GM21360 (cell line): ENCODE measurements at regions not wholly inside any gene's neighbourhood (a gene's known extent, or its start where the extent isn't known, plus 50 kb on each side); places are given as distances from the start of the nearest gene placed in this dataset.

Source experiments
- ATAC-seq: cut with Tn5 transposase; IDR thresholded peaks from one replicate; pipeline ENCODE4 v1.9.1; 2021; ENCODE audit warnings: mild to moderate bottlenecking, moderate library complexity; ENCODE audit not compliant: unreplicated experiment

DNA sequence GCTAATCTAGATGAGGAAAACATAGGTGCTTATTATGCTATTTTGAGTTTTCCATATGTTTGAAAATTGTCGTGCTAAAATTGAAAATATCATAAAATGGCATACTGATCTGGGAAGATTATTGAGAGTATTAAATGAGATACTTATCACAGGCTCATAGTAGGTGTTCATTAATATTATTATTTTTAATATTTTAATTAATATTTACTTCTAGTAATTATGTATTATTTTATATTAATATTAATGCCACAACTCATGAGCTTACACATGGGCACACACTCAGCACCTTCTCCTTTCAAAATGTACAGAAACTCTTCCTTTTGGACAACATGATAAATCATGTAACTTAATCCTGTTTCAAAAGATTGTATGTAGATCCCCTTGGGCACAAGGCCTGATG is 223.6 kb downstream of the RAB28 start:
- ATAC-seq: no peak

DNA sequence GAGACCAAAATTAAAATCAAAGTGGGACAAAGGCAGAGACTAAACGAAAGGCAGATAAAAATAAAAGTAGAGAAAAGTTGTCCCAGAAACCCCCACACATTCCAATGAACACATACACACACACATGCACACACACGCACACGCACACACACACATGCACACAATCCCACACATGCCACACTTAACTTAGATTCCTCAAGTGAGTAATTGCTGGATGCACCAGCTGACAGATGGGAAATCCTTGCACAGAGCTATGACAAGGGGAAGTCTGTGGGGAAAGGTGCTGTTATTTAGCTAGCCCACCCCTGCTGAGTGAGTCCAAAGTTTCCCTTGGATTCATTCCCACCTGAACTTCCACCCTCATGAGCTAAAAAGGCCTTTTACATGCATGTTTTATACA is 233.9 kb downstream of the RAB28 start:
- no peak for ATAC-seq

DNA sequence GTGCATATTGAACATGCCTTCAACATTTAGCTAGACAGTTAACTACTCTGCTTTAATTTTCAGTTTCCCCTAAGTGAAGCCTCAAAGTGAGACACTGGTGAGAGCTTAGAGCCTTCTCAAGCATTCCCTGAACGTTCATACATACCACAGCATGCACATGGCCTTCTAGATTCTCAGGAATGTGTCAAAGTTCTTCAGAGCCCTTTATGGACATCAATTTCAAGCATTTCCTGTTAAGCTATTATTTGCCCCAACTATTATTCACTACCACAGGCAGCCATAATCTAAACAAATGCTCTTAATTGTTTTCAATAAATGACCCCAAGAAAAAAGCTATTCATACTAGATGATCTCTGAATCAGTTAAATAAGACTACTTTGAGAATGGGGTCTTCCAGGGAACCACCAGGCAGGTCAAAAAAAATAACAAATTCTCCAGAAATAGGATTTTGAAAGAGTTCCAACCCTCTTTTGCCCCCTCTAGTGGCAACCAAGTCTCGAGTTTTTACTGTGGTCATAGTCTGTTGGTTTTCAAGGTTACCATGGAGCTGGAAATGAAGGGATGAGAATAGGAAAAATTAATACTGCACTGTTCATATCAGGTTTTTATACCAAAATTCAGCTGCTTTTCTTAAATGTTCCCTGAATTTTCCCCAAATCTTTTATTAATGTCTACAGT is 235.4 kb downstream of the RAB28 start:
- ATAC-seq: no peak

DNA sequence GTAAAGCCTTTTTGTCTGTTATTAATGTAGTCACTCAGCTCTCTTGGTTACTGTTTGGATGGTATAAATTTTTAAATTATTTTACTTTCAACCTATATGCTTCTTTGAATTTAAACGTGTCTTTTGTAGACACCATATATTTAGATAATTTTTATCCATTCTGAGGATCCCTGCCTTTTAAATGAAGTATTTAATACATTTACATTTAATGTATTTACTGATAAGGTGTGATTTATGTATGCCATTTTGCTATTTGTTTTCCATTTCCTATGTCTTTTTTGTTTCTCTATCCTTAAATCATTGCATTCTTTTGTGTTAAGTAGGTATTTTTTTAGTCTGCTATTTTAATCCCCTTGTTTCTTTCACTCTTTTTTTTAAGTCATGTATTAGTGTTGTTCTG is 238.0 kb downstream of the RAB28 start:
- ATAC-seq: no peak

DNA sequence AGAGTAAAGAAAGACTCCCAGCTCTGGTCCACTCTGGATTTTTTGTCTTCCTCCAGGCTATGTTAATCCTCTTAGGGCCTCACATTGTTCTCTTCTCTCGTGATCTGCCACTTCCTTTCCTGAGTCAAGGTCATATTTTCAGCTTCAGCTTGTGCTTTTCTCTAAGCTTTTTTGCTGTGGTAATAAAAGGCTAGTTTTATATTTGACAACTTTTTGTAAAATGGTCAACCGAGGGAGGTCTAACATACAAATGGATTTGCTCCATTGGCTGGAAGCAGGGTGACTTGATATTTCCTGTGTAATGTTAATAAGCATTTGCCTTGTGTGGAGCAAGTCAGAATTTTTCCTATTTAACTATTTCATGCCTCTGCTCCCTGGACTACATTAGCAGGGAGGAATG is 239.7 kb downstream of the RAB28 start:
- ATAC-seq: no peak

DNA sequence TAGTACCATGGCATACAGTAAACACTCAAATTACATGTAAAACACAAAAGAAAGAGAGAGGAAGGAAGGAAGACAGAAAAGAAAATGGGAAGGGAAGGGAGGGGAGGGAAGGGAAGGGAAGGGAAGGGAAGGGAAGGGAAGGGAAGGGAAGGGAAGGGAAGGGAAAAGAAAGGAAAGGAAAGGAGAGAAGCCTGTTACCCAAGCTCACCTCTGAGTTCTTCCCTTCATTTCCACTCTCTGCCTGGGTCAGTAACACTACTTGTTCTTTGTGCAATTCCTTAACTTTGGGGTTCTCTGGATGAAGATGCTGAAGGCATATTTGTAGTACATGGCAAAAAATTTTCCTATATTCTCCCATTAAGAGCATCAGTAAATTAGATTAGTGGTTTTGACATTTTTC is 241.0 kb downstream of the RAB28 start:
- ATAC-seq: no peak

DNA sequence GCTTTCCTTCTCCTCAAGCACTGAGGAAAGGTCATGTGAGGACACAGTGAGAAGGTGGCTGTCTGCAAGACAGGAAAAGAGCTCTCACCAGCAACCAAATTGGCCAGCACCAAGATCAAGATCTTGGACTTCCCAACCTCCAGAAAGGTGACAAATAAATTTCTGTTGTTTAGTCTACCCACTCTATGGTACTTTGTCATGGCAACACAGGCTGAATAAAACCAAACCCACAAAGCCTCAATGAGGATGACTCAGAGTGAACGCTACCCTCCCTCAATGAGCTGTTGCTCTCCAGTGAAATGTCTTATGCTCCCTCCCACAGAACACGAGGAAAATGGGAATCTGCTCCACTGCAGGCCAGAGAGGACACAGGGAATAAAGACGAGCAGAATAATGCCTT is 244.1 kb downstream of the RAB28 start:
- ATAC-seq: no peak

DNA sequence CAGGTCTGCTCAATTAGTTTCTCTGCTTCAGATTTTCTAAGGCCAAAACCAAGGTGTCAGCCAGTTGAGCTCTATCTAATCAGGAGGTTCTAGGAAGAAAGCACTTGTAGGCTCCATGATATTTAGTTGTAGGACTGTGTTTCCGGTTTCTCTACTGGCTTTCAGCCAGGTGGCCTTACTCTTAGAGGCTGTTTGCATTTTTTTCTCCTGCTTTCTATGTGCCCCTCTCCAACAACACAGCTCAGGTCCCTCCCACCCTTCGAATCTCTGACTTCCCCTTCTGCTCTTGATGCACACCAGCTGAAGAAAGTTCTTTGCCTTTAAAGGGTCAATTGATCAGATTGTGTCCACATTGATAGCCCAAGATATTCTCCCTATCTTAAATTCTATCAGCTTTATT is 245.2 kb downstream of the RAB28 start:
- no peak for ATAC-seq

DNA sequence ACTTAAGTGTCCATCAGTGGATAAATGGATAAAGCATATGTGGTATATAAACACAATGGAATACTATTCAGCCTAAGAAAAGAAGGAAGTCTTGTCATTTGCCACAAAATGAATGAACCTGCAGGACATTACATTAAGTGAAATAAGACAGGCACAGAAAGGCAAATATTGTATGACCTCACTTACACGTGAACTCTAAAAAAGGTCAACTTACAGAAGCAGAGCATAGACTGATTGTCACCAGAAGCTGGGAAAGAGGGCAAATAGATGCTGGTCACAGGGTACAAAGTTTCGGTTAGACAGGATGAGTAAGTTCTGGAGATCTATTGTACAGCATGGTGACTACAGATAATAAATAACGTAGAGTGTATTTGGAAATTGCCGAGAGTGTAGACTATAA is 247.7 kb downstream of the RAB28 start:
- no peak for ATAC-seq

DNA sequence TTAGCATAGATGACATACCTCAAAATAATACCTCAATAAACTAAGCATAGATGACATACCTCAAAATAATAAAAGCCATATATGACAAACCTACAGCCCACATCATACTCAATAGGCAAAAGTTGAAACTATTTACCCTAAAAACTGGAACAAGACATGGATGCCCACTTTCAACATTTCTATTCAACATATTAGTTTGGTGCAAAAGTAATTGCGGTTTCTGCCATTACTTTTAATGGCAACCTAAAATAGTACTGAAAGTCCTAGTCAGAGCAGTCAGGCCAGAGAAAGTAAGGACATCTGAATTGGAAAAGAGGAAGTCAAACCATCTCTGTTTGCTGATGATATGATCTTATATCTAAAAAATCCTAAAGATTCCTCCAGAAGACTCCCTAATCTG is 250.4 kb downstream of the RAB28 start:
- no peak for ATAC-seq

DNA sequence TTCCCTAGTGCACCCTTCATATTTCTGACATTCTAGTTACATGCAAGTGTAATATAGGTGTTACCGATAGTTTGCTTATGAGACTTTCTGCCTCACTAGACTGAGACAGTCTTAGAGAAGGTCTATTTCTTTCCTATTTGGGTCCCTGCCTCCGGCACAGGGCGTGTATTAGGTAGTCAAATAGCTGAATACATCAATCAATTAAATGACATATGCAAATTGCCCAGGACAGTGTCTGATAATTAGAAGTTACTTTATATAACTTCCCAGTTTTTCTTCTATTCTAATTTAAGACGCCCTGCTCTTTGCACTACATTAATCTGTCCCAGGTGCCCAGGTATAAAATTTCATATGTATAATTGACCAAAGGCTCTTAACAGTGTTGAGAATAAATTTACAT is 264.2 kb downstream of the RAB28 start:
- ATAC-seq: no peak

DNA sequence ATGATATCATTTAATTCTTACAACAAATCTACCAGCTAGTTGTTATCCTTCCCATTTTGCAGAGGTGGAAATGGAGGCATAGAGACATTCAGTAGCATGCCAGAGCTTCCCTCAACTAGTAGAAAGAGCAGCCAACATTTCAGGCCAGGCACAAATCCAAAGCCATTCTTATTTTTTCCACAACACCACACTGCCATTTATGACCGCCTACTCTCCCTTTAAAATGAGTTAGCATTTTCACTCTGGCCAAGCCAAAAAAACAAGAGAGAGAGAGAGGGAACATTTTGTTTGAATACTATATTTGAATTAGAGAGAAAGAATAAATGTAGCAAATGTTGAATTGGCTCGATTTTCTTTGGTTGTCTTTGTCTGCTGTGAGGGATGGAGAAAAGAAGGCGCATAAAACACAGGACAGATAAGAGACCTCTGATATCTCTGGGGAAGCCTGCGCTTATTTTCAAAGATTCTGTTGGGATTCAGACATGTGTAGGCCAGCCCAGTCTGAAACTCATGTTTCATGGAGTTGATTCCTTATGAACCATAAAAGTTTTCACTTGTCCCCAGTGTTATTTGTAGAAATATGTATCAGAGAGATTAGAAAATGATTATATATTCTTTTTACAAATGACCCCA is 265.7 kb downstream of the RAB28 start:
- ATAC-seq: no peak

DNA sequence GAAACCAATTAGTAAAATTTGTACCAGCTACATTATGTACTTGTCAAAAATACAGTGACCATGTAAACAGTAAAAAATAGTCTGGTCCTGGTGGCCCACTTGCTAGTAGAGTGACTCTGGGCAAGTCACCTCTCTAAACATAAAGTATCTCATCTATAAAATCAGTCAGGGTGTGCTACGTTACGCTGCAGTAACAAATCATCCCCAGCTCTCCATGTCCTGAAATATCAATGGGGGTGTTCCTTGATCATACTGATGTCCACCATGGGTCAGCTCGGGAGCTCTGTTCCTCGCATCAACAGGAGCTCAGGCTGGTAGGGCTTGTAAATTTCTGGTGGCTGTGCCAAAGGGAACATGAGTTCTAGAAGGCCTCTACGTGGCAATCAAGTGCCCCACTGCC is 268.6 kb downstream of the RAB28 start:
- no peak for ATAC-seq

DNA sequence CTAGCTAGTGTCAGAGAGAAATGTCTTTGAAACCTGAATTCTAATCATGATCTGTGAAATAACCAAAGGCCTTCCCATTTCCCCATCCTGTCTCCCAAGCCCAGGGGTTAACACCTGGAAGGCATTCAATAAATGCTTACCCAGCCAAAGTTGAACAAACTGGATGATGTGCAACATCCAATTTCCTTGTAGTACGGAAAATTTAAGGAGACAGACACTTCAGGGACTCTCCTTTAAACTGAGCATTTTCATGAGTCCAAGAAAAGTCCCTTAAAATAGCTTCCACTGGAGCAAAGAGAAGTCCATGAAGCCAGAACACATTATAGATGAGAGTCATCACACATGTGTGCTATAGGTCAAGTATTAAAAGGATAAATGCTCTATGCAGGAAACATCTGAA is 271.2 kb downstream of the RAB28 start:
- no peak for ATAC-seq

DNA sequence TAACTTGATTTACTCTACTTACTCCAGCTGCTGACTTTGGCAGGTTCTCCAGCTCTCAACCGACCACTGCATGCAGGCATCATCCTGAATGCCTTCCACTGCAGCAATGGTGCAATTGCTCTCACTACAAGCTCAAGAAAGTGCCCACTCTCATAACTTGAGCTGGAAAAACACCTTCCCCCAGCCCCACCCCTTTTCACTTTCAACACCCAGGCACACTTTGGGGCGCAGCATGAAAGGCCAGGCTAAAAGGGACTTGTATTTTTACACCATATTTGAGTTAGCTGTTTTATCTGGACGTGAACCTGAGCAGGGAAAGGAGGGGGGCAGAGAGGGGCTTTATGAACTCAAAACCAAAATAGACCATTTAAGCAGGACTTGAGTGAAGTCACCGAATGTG is 274.5 kb downstream of the RAB28 start:
- no peak for ATAC-seq

DNA sequence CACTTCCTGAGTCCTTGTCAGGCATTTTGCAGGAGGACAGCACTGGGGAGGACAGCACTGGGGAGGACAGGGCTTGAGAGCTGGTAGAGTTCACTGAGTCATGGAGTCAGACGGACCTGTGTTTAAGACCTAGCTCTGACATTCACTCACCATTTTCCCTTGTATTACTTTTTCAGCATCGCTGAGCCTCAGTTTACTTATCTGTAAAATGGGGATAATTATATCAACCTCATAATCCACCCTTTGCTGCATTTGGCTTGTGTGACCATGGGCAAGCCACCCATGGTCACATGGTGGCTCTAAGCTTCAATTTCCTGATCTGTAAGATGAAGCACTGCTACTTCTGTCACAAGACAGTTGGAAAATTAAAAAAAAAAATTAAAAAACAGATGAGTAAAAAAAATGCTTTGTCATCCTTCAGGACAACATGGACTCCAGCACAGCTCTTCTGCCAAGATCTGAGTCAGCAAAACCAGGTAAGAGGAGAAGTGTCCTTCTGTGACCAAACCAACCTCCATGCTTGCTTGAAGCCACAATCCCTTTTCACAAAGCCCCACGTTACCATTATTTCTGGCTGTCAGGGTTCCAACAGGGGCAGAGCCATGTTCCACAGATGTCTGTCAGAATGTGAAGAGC is 275.5 kb downstream of the RAB28 start:
- no peak for ATAC-seq

DNA sequence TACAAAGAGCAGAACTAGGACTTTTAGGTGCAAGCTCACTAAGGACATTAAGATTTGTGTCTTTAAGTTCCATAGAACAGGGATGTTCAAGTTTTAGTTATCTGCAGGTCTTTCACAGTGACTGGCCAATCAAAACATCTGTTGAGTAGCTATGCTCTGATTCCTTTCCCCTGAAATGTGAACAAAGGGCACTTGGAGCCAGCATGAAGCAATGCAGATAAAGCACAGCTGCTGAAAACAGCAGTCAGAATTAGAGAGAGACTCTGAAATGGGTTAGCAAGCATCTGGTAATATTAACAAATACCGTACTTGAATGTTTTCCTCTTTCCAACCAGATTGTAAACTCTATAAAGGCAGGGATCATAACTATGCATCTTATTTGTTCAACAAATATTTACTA is 276.9 kb downstream of the RAB28 start:
- no peak for ATAC-seq

DNA sequence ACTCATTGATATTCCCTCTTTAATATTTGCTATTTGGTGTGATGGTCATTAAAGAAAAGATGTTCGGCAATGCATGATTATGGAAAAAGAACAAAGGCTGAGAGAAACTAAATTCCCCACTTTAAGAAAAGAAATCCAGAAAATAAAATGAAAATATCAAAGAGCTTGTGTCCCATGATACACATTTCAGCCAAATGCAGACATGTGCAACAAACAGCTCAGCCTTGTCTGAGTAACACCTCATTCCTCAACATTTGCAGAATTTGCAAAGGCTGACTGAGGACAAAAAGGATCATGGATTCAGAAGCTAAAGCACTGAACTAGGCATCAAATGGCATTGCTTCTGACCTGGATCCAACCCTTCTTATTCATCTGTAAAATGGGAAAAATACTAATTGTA is 281.0 kb downstream of the RAB28 start:
- ATAC-seq: no peak

DNA sequence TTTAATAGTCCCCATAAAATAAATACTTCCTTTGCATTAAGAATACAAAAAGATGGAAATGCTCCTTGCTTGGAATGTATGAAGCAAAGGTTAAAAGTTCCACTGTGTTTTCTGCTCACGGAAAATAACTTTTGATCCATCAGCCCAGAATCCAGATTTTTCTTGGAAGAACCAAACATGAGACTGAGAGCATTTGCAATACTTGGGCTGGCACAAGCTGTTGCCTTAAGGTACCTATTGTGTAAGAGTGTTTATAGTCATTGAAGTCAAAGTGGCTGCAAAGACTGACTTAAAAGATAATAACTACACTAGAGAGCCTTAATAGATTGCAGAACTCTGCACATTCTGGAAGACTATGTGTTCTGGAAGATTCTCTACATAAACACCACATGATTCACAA is 281.4 kb downstream of the RAB28 start:
- ATAC-seq: no peak

DNA sequence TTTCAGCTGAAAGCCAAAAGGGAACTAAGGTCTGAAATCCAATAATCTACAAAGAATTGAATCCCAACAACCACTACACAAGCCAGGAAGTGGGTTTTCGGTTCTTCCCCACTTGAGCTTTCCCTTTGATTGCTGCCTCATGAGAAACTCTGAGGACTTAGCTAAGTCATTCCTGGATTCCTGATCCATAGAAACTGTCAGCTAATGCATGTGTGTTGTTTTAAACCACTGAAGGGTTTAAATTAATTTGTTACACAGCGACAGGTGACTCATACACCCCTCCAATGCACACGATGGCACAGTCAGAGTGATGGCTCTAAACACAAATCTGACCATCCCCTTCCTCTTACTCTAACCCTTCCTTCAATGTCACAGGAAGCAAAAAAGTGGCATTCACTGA is 282.9 kb downstream of the RAB28 start:
- no peak for ATAC-seq

DNA sequence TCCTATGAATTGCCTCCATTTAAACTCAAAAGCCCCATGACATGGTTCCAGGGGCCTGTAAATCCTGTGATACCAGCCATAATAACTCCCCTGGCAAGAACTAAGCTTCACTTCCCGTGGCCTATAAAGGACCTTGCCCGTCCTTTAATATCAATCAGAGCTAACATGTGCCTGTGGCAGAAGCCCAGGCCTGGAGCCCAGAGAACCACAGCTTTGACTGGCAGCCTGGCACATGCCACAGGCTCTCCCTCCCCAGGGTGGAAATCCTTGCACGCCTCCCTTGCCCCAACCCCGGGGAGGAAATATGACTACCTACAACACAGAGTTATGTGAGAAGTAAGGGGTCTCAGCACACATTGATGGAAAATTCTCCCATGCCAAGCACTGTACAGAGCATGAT is 287.4 kb downstream of the RAB28 start:
- ATAC-seq: no peak

DNA sequence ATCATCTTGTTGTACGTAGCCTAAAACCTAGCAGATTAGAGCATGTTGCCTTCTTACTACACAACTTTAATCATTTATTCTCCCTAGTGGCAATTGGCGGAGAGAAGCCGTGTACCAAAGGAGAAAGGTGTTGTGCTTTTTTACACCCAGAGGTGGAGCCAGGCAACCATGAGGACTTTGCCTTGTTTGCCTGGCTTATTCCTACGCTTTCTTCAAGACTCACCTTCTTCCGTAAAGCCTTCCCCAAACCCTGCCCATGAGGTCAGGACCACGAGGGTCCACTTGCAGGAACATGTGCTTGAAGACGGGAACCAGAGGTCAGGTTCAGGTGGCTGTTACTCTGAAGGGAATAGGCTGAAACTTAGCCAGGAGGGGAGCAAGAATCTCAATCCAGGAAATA is 290.5 kb downstream of the RAB28 start:
- no peak for ATAC-seq
